HCT116 (cell line): ENCODE measurements at regions not wholly inside any gene's neighbourhood (a gene's known extent, or its start where the extent isn't known, plus 50 kb on each side); places are given as distances from the start of the nearest gene placed in this dataset.

Source experiments
- ATAC-seq: fragments of 200-7000 bp; cut with Tn5 transposase; 2 replicates; pipeline ENCODE4 v1.9.1; 2020; ENCODE audit warnings: mild to moderate bottlenecking, moderate library complexity
- BruUV-seq: library from RNA; stranded (reverse); fragments of 400-500 nt; replicated peaks from 2 replicates; lab custom pipeline; 2021; lab: Mats Ljungman, UMichigan
- CTCF ChIA-PET: fragments of 300-600 bp; sonication (Branson Sonifier 250); formaldehyde crosslinking; loops from one replicate; lab custom pipeline; 2021; ENCODE audit warnings: antibody characterized with exemption; lab: Charles Lee
- POLR2A ChIA-PET: fragments of 300-600, 350-600 bp; sonication (Branson Sonifier 250); formaldehyde crosslinking; loops from one replicate; lab custom pipeline; 2021; ENCODE audit warnings: antibody characterized with exemption; lab: Charles Lee
- RAD21 ChIA-PET, 2 experiments: fragments of 300-600 bp; sonication (Branson Sonifier 250); formaldehyde crosslinking; loops; one replicate each; lab custom pipeline; 2023; ENCODE audit warnings: low total read pairs in 2 of 2; ENCODE audit not compliant: uncharacterized antibody in 2 of 2, unreplicated experiment in 2 of 2, low non-redundant PET in 1 of 2; lab: Charles Lee
- DNase-seq: peaks from one replicate; pipeline ENCODE4 v3.0.0-alpha.2; 2010; ENCODE audit warnings: low read depth, low spot score
- H2AFZ ChIP-seq: fragments of 200-600 bp; shearing (Covaris generic), sonication (generic); 2 replicates; pipeline ENCODE4 v1.6.1; 2017; ENCODE audit warnings: low read depth, mixed run types, mixed read lengths, antibody characterized with exemption, low read length; ENCODE audit not compliant: poor library complexity, severe bottlenecking
- H3K27ac ChIP-seq: 2 replicates; pipeline ENCODE4 v1.5.1; 2012; ENCODE audit warnings: low read depth, low read length
- H3K27me3 ChIP-seq: fragments of 200-600 bp; sonication (generic); 2 replicates; pipeline ENCODE4 v1.6.1; 2016; ENCODE audit warnings: mixed run types, low read length, mixed read lengths; ENCODE audit not compliant: insufficient read depth
- H3K36me3 ChIP-seq, 2 experiments: fragments of 200-500 bp in 1 of 2; fragments of 200-600 bp in 1 of 2; sonication (Bioruptor generic) in 1 of 2; sonication (generic) in 1 of 2; 2 replicates each; pipeline versions ENCODE4 v1.5.1 to v1.6.1; 2014 to 2016; ENCODE audit warnings: low read length in 2 of 2, inconsistent platforms in 1 of 2, mixed read lengths in 1 of 2, mixed run types in 1 of 2; ENCODE audit not compliant: insufficient read depth in 2 of 2, control insufficient read depth in 1 of 2
- H3K4me1 ChIP-seq, 2 experiments: fragments of 200-600 bp in 1 of 2; sonication (generic) in 1 of 2; 2 replicates each; pipeline versions ENCODE4 v1.5.1 to v1.6.1; 2012 to 2017; ENCODE audit warnings: low read length in 2 of 2, inconsistent platforms in 1 of 2, mild to moderate bottlenecking in 1 of 2, mixed read lengths in 1 of 2, mixed run types in 1 of 2, moderate library complexity in 1 of 2; ENCODE audit not compliant: insufficient read depth in 2 of 2, control insufficient read depth in 1 of 2
- H3K4me2 ChIP-seq: fragments of 200-600 bp; sonication (generic); 2 replicates; pipeline ENCODE4 v1.6.1; 2017; ENCODE audit warnings: mixed run types, low read length, mixed read lengths
- H3K4me3 ChIP-seq, 2 experiments: fragments of 200-600 bp in 1 of 2; sonication (generic) in 1 of 2; replicated peaks in 1 of 2; 2 replicates each; pipeline ENCODE4 v1.5.1; 2011 to 2016; ENCODE audit warnings: low read length in 2 of 2, control low read depth in 1 of 2, low read depth in 1 of 2, mild to moderate bottlenecking in 1 of 2, mixed read lengths in 1 of 2, mixed run types in 1 of 2
- H3K79me2 ChIP-seq: fragments of 200-600 bp; sonication (generic); 2 replicates; pipeline ENCODE4 v1.6.1; 2017; ENCODE audit warnings: mild to moderate bottlenecking, mixed run types, low read length, moderate library complexity, mixed read lengths; ENCODE audit not compliant: insufficient read depth
- H3K9ac ChIP-seq: fragments of 200-600 bp; sonication (generic); 2 replicates; pipeline ENCODE4 v1.6.1; 2016; ENCODE audit warnings: low read length, mixed read lengths
- H3K9me2 ChIP-seq: fragments of 200-600 bp; sonication (generic), shearing (Covaris generic); 2 replicates; pipeline ENCODE4 v1.6.1; 2017; ENCODE audit warnings: mixed run types, mild to moderate bottlenecking, moderate library complexity; ENCODE audit not compliant: insufficient read depth
- H3K9me3 ChIP-seq, 2 experiments: fragments of 200-500 bp in 1 of 2; fragments of 200-600 bp in 1 of 2; sonication (Bioruptor generic) in 1 of 2; sonication (generic) in 1 of 2; 2 replicates each; pipeline ENCODE4 v1.6.1; 2014 to 2017; ENCODE audit warnings: low read length in 2 of 2, mixed read lengths in 2 of 2, inconsistent platforms in 1 of 2, low read depth in 1 of 2, mild to moderate bottlenecking in 1 of 2, mixed run types in 1 of 2, moderate library complexity in 1 of 2; ENCODE audit not compliant: control insufficient read depth in 1 of 2, insufficient read depth in 1 of 2
- H4K20me1 ChIP-seq: fragments of 200-600 bp; sonication (generic), shearing (Covaris generic); 2 replicates; pipeline ENCODE4 v1.6.1; 2017; ENCODE audit warnings: mixed run types, mild to moderate bottlenecking, moderate library complexity; ENCODE audit not compliant: insufficient read depth
- ATF3 ChIP-seq: IDR thresholded peaks from 2 replicates; pipeline ENCODE4 v1.6.1; 2012
- CBX3 ChIP-seq: IDR thresholded peaks from 2 replicates; pipeline ENCODE4 v1.6.1; 2012; ENCODE audit warnings: low read depth
- CEBPB ChIP-seq: IDR thresholded peaks from 2 replicates; pipeline ENCODE4 v1.6.1; 2012; ENCODE audit warnings: low read depth
- EGR1 ChIP-seq: IDR thresholded peaks from 2 replicates; pipeline ENCODE4 v1.6.1; 2012; ENCODE audit warnings: low read depth
- ELF1 ChIP-seq: IDR thresholded peaks from 2 replicates; pipeline ENCODE4 v1.6.1; 2012; ENCODE audit warnings: low read depth, borderline replicate concordance
- EZH2phosphoT487 ChIP-seq: fragments of 200-600 bp; IDR thresholded peaks from 2 replicates; pipeline ENCODE4 v1.6.1; 2018; ENCODE audit warnings: antibody characterized with exemption, borderline replicate concordance
- FOSL1 ChIP-seq: IDR thresholded peaks from 2 replicates; pipeline ENCODE4 v1.6.1; 2012; ENCODE audit warnings: low read depth
- JUND ChIP-seq: IDR thresholded peaks from 2 replicates; pipeline ENCODE4 v1.6.1; 2012
- RAD21 ChIP-seq: IDR thresholded peaks from 2 replicates; pipeline ENCODE4 v1.6.1; 2012; ENCODE audit warnings: low read depth, mild to moderate bottlenecking
- SIN3A ChIP-seq: IDR thresholded peaks from 2 replicates; pipeline ENCODE4 v1.6.1; 2012; ENCODE audit warnings: low read depth
- SP1 ChIP-seq: IDR thresholded peaks from 2 replicates; pipeline ENCODE4 v1.6.1; 2012; ENCODE audit warnings: low read depth
- SRF ChIP-seq: IDR thresholded peaks from 2 replicates; pipeline ENCODE4 v1.6.1; 2012; ENCODE audit warnings: low read depth
- TCF7L2 ChIP-seq: IDR thresholded peaks from 2 replicates; pipeline ENCODE4 v1.7.0; 2011; ENCODE audit warnings: borderline replicate concordance, inconsistent platforms; ENCODE audit not compliant: insufficient read depth, insufficient read length; ENCODE audit errors: extremely low read depth
- YY1 ChIP-seq: IDR thresholded peaks from 2 replicates; pipeline ENCODE4 v1.6.1; 2011; ENCODE audit warnings: low read length, low read depth, moderate library complexity, mild to moderate bottlenecking; ENCODE audit not compliant: insufficient replicate concordance; ENCODE audit errors: extremely low read depth
- ZBTB33 ChIP-seq: IDR thresholded peaks from 2 replicates; pipeline ENCODE4 v1.6.1; 2011; ENCODE audit warnings: mild to moderate bottlenecking, low read length, moderate library complexity; ENCODE audit not compliant: insufficient replicate concordance; ENCODE audit errors: extremely low read depth
- ZFX ChIP-seq: fragments of 450-650 bp; IDR thresholded peaks from 2 replicates; pipeline ENCODE4 v1.6.1; 2017
- ZNF274 ChIP-seq: fragments of 200-500 bp; sonication (Bioruptor generic); IDR thresholded peaks from 2 replicates; pipeline ENCODE4 v1.6.1; 2014; ENCODE audit warnings: mild to moderate bottlenecking, low read depth, low read length, inconsistent platforms
- intact Hi-C: fragments of 100-400 bp; cut with micrococcal nuclease; formaldehyde crosslinking; loops from 2 replicates; pipeline ENCODE4 v1.10.0; 2022
- TF ChIP-seq, protein P1 (sequence below): IDR thresholded peaks from 2 replicates; pipeline ENCODE4 v1.6.1; 2012

GRCh38 chr2:78681386-78681785, 344.1 kb upstream of the REG3G start:
- DNase-seq (no peak), ATAC-seq (no peak)
- intact Hi-C loops = no loop called here
- Histone ChIP-seq H3K79me2 (no peaks in the 10 kb centered on the region), H4K20me1 (no peaks in the 10 kb centered on the region), H3K27ac (no peak overlapping the region), H3K9ac (no peak overlapping the region), H3K27me3 (no peaks in the 10 kb centered on the region), H2AFZ (no peak overlapping the region), H3K9me2 (no peaks in the 10 kb centered on the region), H3K4me3 (no peak overlapping the region), H3K4me2 (no peak overlapping the region), H3K9me3 (peaks cover 5 to 8% of the 10 kb centered on the region in 2 experiments; a peak in 2 of 4 replicates), H3K4me1 (no peaks in the 10 kb centered on the region), H3K36me3 (no peaks in the 10 kb centered on the region)
- ChIA-PET RAD21 (no interaction called here), CTCF (no interaction called here), POLR2A (no interaction called here)
- no TSS peak for BruUV-seq
- TF ChIP-seq TCF7L2 (no peak), ELF1 (no peak), ZFX (no peak), SIN3A (no peak), ZNF274 (no peak), SRF (no peak), SP1 (no peak), RAD21 (no peak), CBX3 (no peak), ATF3 (no peak), EZH2phosphoT487 (no peak), CEBPB (no peak)

DNA sequence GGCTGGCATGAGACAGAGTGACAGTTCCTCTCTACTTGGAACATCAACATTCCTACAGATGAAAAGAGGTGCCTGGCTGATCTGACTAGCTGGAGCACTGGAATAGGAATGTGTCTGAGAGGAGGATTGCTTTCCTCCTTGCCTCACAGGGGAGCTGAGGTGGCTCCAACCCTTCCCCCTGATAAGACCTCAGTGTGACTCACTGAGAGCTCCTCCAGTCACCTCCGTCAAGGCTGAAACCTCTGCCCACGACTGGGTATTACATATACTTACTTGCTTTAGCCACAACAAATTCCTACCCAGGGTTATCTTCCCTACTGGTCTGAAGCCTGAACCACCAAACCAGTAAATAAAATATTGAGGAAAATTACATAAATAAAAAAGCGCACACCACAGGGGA, 342.7 kb upstream of the REG3G start:
- ChIA-PET RAD21 (no interaction called here), POLR2A (no interaction called here), CTCF (no interaction called here)
- intact Hi-C loops = no loop called here
- H3K9me3 ChIP-seq = peaks cover 5 to 12% of the 10 kb centered on the region in 2 experiments; a peak in 2 of 4 replicates
- H3K27me3 ChIP-seq = no peaks in the 10 kb centered on the region
- no TSS peak for BruUV-seq
- H4K20me1 ChIP-seq = no peaks in the 10 kb centered on the region
- no peak overlapping the region for H2AFZ ChIP-seq
- H3K4me3 ChIP-seq = no peak overlapping the region
- no peaks in the 10 kb centered on the region for H3K4me1 ChIP-seq
- H3K27ac ChIP-seq = no peak overlapping the region
- H3K9me2 ChIP-seq = no peaks in the 10 kb centered on the region
- ATAC-seq (no peak), DNase-seq (no peak)
- no peak overlapping the region for H3K9ac ChIP-seq
- H3K79me2 ChIP-seq = no peaks in the 10 kb centered on the region
- no peaks in the 10 kb centered on the region for H3K36me3 ChIP-seq
- no peak overlapping the region for H3K4me2 ChIP-seq
- TF ChIP-seq, protein P1, sequence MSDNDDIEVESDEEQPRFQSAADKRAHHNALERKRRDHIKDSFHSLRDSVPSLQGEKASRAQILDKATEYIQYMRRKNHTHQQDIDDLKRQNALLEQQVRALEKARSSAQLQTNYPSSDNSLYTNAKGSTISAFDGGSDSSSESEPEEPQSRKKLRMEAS = no peak
- no peak for TF ChIP-seq RAD21
- TF ChIP-seq EGR1 = no peak
- no peak for TF ChIP-seq YY1
- TF ChIP-seq SRF = no peak
- no peak for TF ChIP-seq ZBTB33
- no peak for TF ChIP-seq ATF3
- no peak for TF ChIP-seq CBX3
- TF ChIP-seq SIN3A = no peak
- no peak for TF ChIP-seq FOSL1
- TF ChIP-seq ZFX = no peak
- TF ChIP-seq CEBPB = no peak
- TF ChIP-seq JUND = no peak
- no peak for TF ChIP-seq SP1
- TF ChIP-seq, all 23 proteins: peak for 0
